HG03565 (cell line): ENCODE measurements at regions not wholly inside any gene's neighbourhood (a gene's known extent, or its start where the extent isn't known, plus 50 kb on each side); places are given as distances from the start of the nearest gene placed in this dataset.
"Not testable (repeated sequence)": the region's sequence is repeated elsewhere in the genome, so short reads cannot be mapped to it uniquely, and the experiment has no call there.

Source experiments
- ATAC-seq: cut with Tn5 transposase; IDR thresholded peaks from one replicate; pipeline ENCODE4 v1.9.1; 2021; ENCODE audit warnings: mild to moderate bottlenecking, moderate library complexity; ENCODE audit not compliant: unreplicated experiment

GRCh38 chr7:131068604-131069021, 259.1 kb upstream of the MKLN1 start:
- no peak for ATAC-seq

GRCh38 chr7:131071786-131072504, 255.7 kb upstream of the MKLN1 start:
- ATAC-seq = no peak

GRCh38 chr7:131072505-131073091, 255.1 kb upstream of the MKLN1 start:
- no peak for ATAC-seq

GRCh38 chr7:131074043-131074442, 253.6 kb upstream of the MKLN1 start:
- no peak for ATAC-seq

GRCh38 chr7:131074585-131074984, 253.1 kb upstream of the MKLN1 start:
- ATAC-seq = no peak

GRCh38 chr7:131075406-131075805, 252.3 kb upstream of the MKLN1 start:
- ATAC-seq = no peak

- ATAC-seq = no peak
Observed at GRCh38 chr7:131076032-131076431, 251.6 kb upstream of the MKLN1 start.

- no peak for ATAC-seq
Observed at GRCh38 chr7:131076711-131077181, 250.9 kb upstream of the MKLN1 start.

GRCh38 chr7:131077735-131078134, 249.9 kb upstream of the MKLN1 start:
- ATAC-seq = no peak

- no peak for ATAC-seq
Observed at GRCh38 chr7:131080754-131081153, 246.9 kb upstream of the MKLN1 start.

- ATAC-seq = no peak
Observed at GRCh38 chr7:131081308-131081707, 246.4 kb upstream of the MKLN1 start.

GRCh38 chr7:131083781-131084180, 243.9 kb upstream of the MKLN1 start:
- no peak for ATAC-seq

GRCh38 chr7:131084336-131084735, 243.3 kb upstream of the MKLN1 start:
- ATAC-seq = not testable (repeated sequence)

- no peak for ATAC-seq
Observed at GRCh38 chr7:131087756-131088658, 239.7 kb upstream of the MKLN1 start.

- no peak for ATAC-seq
Observed at GRCh38 chr7:131090188-131090587, 237.5 kb upstream of the MKLN1 start.

- ATAC-seq = no peak
Observed at GRCh38 chr7:131090886-131091692, 236.6 kb upstream of the MKLN1 start.

- no peak for ATAC-seq
Observed at GRCh38 chr7:131094685-131095084, 233.0 kb upstream of the MKLN1 start.

- ATAC-seq = no peak
Observed at GRCh38 chr7:131095346-131095745, 232.3 kb upstream of the MKLN1 start.

- no peak for ATAC-seq
Observed at GRCh38 chr7:131096267-131096927, 231.3 kb upstream of the MKLN1 start.
